IPS DF 19.7 (cell line): ENCODE measurements at regions not wholly inside any gene's neighbourhood (a gene's known extent, or its start where the extent isn't known, plus 50 kb on each side); places are given as distances from the start of the nearest gene placed in this dataset.

Experiments used
- DNase-seq: peaks from one replicate; pipeline ENCODE4 v3.0.0-alpha.2; 2013; ENCODE audit warnings: low read depth, low spot score

DNA sequence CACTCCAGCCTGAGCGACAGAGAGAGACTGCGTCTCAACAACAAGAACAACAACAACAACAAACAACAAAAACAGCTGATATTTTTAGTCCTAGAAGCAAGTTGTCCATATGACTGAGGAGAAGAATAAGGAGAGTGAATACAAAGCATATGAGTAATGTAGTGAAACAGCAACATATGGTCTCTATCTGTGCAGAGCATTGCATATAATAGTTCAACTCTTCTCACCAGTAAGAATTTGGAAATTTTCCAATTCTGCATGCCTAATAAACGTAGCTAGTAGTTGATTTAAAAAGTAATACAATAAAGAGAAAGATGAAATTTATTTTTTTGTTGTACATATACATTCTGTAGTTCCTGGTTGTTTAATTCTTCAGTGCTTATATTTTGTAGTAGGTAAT lies 129.7 kb upstream of the FAM83B start:
- no peak for DNase-seq

DNA sequence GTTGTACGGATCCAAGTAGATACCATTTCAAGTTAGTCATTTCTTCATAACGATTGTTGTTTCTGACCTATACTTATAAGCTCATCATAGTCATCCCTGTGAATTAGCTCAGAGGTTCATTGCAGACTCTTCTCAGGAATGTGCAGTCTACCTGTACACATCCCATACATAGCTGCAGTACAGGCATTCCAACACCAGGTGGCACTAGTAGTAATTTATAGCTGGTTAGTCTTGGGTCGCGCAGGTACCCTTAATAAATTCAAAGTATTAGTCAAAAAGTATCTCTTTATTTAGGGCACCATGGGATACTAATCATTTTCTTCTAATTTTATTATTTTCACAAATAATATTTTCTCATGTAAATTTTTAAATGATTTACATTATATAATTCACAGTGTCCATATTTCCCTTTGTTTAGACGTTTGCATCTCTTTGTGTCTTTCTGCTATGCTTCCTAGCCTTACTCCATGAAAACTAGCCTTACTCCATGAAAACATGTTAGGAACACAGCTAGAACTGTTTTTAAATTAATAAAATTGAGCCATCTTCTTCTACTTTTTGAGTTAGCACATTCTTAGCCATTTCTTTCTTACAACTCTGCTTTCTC lies 128.6 kb upstream of the FAM83B start:
- peak; percentile 9 for DNase-seq

DNA sequence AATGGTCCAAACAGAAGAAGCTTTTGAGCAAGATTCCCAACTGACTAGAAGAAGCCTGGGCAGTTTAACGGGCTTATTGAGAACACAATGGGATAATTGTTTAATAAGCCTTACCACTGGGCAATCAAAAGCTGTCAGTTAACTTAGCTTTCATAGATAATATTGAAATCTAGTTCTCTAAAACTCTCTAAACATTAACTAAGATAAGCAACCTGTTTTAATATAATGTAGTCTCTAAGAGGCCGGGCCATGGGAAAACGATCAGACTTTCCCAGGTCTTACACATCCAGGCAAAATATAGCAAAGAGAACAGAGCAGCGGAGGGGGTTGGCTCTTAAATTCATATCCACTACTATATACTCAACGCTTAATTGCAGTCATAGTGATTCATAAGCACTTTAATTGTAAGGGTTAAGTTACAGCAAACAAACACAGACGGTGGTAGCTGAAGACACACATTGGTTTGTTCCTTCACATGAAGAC lies 128.0 kb upstream of the FAM83B start:
- no peak for DNase-seq

DNA sequence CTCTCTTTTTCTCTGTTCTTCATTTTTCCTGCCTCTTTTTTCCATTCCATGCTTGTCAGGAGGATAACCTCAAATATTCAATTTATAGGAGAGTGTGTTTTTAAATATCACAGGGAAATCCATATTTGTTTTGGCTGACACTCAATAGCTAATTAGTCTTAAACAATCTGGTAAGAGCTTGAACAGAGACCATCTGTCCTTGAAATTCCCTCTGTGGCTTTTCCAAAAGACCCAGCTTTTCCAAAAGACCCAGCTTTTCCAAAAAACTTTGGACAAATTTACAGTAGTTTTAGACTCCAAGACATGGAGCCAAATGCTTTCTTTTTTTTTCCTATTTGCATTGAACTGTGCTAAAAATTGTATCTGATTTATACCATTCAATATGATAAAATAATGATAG lies 127.4 kb upstream of the FAM83B start:
- no peak for DNase-seq

DNA sequence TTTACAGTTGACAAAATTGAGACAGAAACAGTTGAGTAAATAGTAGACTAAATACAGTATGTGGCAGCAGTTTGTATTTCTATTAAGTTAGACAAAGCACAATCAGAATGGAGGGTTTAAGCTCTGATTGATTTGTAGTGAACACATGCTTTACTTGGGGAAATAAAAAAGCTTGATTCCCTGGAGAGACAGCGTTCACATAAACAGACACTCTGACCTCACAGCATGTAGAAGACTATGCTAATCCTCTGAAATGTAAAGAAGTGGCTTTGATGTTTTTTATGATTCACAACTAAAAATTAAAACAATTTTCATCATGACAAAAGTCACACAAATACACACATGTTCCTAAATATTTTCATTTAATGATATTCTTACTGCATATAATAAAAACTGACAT lies 126.9 kb upstream of the FAM83B start:
- no peak for DNase-seq

DNA sequence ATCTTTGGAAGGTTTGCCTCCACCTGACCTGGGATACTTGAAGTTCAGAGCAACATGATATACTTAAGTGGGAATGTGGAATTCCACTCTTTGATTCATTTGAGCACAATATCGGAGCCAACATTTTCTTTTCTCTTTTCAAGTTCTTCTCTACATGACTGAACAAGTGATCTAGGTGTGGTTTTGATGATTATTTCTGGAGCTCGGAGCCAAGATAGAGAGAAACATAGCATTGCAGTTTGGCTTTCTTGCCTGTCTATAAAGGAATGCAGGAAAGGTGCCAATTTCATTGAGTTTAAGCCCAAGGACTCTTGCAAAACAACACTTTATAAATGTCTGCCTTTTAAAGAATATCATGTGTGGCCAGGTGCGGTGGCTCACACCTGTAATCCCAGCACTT lies 124.2 kb upstream of the FAM83B start:
- no peak for DNase-seq

DNA sequence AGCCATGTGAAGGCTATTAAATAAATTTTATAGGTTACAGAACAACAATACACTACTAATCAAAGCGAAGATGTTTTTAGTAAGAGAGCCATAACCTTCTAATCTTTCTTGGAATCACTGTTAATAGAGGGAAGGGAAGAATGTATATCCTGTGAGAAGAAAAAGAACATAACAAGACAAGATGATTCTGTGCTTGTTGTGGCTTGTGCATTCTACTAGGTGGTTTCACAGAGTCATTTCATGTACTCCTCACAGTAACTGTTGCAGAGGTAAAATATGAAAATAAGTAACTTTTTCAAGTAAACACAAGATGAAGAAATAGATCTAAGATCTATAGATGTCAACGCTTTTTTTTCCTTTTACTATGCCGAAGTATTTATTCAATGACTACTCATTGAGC lies 116.9 kb upstream of the FAM83B start:
- DNase-seq = no peak

DNA sequence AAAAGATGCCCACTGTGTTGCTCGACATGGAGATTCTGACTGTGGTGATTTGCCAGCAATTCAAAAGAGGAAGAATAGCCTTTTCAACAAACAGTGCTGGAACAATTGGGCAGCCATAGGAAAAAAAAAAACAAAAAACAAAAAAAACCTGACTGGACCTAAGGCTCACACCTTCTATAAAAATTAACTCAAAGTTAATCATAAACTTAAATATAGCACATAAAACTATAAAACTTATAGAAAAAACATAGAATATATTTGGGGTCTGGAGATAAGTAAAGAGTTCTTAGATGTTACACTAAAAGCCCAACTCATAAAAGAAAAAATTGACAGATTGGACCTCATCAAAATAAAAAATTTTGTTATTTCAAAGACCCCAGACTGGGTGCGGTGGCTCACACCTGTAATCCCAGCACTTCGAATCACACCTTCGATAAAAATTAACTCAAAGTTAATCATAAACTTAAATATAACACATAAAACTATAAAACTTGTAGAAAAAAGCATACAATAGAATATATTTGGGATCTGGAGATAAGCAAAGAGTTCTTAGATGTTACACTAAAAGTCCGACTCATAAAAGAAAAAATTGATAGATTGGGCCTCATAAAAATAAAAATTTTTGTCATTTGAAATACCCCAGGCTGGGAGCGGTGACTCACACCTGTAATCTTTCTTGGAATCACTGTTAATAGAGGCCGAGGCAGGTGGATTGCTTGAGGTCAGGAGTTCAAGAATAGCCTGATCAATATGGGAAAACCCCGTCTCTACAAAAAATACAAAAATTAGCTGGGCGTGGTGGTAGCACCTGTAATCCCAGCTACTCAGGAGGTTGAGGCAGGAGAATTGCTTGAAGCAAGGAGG lies 115.6 kb upstream of the FAM83B start:
- DNase-seq = no peak

DNA sequence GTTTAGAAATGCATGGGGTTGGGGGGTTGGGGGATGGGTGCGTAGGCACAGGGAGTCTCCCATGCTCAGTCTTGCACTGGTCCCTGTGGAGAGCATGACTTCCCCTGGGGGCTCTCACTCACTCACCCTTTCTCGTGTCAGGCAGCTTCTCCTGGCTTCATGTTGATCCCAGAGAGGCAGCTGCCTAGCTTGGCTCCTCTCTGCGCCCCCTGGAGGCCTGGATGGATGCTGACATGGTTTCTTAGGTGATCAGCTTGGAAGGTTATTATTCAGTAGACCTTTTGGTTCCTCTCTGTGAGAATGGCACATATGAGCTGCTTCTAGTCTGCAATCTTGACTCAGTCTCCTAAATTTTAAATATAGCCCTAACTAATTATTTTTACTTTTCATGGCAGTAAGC lies 109.3 kb upstream of the FAM83B start:
- peak; percentile 7 for DNase-seq

DNA sequence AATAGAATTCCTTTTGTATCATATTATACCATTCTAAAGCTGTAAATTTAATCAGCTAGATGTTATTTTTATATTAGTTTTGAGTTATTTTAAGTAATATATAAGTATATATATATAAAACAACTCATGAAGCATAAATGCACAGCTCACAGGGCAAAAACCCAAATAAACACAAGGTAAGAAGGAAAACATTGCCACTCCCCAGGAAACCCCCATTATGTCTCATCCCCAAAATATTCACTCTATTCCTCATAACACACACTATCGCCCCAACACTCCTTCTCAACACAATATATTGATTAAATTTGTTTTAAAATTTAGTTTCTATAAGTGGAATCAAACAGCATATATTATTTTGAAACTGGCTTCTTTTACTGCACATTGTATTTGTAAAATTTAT lies 98.6 kb upstream of the FAM83B start:
- DNase-seq = no peak

DNA sequence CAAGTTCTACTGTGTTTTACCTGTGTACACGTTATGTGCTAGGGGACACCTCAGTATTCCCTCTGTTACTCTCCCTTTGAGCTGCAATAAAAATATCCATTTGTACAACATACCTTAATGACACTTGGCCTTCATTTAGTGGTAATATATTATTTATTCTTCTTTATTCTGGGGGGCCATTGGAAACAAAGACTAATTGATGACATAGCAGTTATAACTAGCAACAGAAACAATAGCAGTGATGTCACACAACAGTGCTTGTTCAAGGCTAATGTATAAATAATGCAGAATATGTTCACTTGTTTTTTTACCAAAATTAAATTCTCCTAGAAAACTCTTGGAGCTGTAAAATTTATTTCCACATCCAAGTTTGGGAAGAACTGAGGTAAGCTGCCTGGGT lies 92.2 kb upstream of the FAM83B start:
- DNase-seq = no peak

DNA sequence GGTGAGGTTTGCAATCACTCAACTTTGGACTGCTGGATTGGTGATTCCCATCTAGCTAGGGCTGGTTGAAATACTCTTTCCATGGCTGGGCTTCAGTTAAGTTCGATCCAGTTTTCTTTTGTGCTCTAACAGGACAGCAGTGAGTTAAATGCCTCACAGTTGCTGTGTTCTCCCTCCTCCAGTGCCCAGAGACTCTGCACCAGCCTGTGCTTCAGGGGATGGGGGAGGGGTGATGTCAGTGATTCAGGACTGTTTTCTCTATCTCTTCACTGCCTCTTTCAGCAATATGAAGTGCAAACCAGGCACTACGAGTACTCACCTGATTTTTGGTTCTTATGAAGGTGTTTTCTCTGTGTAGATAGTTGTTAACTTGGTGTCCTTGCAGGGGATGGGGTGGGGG lies 88.2 kb upstream of the FAM83B start:
- no peak for DNase-seq

DNA sequence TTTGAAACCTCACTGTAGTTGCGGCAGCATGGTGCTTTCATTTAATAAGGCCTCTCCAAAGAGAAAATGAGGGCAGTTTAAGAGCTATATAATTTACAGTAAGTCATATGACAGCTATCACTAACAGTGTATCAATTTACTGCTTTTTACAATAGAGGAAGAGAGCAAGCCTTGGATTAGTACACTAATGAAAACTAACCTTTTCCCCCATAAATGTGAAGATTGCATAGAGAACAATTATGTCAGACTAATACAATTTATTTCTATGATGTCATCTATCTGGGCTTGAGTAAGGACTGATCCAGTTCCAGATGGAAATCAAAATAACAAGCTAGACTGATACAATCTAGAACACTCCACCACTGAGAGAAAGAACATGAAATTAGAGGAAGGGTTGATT lies 78.1 kb upstream of the FAM83B start:
- DNase-seq = no peak

DNA sequence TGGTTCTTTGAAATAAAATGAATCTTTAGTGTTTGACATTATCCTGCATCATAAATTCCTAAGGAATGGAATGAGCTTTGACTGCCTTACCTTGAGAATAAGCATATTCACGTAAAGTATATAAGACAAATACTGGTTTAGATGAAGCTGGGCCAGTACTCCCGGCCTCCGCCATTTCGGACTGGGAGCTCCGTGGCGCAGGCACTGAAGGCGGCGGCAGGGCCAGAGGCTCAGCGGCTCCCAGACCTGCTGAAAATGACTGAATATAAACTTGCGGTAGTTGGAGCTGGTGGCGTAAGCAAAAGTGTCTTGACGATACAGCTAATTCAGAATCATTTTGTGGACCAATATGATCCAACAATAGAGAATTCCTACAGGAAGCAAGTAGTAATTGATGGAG lies 76.2 kb upstream of the FAM83B start:
- no peak for DNase-seq

DNA sequence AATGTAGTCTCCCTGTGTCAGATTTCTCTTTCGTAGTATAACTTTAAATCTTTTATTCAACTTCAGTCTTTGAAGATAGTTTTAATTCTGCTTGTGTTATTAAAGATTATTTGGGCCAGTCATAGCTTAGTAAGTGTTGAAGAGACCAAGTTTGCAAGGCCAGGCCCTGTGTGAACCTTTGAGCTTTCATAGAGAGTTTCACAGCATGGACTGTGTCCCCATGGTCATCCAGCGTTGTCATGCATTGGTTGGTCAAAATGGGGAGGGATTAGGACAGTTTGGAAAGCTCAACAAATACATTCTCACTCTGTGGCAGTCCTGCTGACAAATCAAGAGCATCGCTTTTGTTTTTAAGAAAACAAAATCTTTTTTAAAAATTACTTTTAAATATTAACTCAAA lies 74.6 kb upstream of the FAM83B start:
- DNase-seq = no peak

DNA sequence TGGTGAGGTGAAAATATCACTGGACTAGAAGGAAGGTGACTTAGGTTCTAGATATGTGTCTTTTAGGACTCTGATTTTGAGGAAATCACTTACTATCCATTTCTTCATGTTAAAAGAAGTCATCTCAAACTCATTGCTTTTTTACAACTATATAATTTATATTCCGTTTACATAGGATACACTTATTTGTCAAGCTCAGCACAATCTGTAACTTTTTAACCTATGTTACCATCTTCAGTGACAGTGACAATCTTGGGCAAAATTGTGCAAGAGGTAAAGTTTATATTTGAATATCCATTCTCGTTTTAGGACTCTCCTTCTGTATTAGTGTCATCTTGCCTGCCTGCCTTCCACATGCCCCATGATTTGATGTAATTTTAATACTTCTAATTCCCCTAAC lies 74.0 kb upstream of the FAM83B start:
- DNase-seq = no peak

DNA sequence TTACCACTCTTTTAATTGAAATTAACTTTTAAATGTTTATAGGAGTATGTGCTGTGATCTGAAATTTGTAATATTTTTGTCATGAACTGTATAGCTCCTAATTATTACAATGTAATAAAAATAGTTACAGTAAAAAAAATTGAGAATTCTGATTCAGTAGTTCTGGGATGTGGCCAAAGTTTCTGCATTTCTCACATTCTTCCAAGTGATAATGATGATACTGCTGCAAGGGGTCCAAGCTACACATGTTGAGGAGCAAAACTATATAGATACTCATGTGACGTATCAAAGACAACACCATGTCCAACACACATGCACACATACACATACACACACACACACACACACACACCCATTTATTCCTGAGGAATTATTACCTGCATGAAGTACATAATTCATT lies 71.0 kb upstream of the FAM83B start:
- DNase-seq = no peak

DNA sequence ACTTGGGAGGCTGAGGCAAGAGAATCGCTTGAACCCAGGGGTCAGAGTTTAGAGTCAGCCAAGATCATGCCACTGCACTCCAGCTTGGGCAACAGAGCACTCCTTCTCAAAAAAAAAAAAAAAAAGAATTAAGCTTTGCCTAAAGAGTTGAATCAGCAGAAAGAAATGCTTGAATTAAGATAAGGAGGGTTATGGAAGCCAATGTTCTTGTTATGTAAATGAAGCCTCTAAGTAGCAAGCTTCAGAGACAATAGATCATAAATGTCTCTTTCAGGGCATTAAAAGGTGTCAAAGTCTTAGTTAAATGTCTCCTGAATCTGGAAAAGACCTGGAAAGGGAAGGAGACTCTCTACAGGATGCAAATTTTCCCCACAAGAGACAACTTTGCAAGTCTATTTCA lies 69.7 kb upstream of the FAM83B start:
- no peak for DNase-seq

DNA sequence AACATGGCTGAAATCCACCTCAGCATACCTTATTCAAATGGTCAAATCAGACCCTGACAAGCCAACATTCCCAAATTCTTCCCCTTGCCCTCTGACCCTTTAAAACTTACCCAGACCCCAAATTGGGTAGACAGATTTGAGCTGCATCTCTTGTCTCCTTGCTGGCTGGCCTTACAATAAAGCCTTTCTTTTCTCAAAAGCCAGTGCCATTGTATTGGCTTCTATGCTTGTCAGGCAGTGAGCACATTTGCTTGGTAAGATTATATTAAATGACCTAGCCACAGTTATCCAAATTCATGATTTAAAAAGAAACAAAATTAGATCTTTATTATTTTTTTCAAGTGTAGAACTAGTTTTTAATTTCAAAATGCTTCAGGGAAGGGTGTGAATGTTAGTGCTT lies 67.8 kb upstream of the FAM83B start:
- DNase-seq = no peak

DNA sequence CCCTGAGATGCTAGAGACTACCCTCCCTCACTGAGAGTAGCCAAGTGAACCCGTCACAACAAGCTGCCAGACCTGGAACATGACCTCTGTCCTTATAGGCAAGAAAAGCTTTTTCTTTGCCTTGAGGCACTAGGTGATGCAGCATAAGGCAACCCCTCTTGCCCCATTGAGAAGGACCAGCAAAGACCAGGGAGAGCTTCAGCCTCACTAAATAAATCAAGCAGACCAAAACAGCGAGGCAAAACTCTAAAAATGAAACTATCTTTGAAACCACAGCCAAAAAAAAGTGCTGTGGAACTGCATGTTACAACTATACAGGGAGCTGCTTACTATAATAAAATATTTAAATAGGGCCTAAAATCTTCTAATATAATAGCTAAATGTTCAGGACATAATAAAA lies 62.6 kb upstream of the FAM83B start:
- no peak for DNase-seq

DNA sequence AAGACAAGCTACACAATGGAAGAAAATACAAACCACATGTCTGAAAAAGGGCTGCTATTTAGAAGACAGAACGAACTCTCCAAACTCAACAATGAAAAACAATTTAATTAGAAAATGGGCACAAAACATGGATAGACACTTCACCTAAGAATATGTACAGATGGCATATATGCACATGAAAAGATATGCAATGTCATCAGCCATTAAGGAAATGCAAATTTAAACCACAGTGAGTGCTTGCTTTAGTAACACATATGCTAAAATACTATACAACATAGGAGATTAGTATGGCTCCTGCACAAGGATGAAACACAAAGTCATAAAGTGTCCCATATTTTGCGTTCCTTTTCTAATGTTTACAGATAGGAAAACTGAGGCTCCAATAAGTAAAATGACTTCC lies 60.4 kb upstream of the FAM83B start:
- DNase-seq = no peak

DNA sequence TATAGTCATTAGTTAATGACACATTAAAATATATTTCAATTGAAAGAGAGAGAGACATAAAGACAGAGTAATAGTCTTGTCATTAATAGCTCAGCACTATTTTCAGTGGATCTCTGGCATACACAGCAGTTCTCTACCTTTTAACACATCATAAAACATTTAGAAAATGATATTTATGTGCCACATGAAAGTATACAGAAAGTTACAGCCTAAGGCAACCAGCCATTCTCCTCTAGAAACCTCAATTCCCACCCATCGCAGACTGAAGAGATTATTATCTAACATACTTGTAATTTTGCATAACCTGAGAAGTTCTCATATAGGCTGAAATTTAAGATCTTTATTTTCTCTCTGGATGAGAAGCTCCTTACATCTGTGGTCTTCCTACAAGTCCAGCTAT lies 58.7 kb upstream of the FAM83B start:
- DNase-seq = no peak
